ENCODE measurements at regions not wholly inside any gene's neighbourhood (a gene's known extent, or its start where the extent isn't known, plus 50 kb on each side); places are given as distances from the start of the nearest gene placed in this dataset.

DNA sequence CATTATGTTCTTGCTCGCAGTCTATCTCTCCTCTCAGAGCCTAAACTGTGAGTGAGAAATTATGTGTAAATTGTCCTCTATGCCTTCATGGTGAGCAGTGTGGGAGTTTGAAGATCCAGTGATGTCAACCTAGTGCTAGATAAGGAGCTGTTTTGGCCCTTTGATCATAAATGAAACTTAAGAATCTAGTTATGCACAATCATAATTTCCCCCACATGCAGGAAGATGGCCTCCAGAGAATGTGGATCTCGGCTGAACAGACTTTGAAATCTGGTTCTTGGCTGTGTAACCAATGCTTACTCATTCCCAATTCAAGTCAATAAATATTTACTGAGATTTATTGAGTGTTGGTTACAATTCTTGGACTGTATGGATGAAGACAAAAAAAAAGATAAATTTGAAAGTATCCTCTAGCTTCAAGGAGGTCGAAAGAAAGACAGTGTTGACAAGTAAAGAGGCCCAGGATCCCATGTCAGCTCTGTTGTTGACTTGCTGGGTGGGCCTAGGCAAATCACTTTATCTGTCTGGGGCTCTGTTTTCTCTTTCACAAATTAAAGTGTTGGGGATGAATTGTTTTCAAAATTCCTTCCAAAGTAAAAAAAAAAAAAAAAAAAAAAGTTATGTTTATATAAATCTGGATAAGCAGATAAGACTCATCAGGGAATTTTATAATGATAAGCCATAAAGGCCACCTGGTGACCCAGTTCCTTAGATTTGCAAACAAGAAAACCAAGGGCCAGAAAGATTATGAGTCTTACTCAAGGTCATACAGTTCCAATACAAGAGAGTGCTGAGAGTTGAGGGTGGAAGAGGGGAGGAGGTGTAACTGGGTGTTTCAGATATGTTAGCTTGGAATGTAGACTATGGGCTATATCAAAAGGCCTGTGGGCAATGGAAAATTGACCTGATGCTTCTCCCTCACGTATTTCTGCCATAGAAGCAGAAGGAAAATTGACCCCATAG lies 969.9 kb downstream of the KCNMA1 start:
- DNase-seq (ENCODE audit: low spot score in 2 of 2) (no peak), FAIRE-seq (no peak)

GRCh38 chr10:76666891-76667290 lies 970.7 kb downstream of the KCNMA1 start:
- DNase-seq (ENCODE audit: low spot score in 2 of 2) (no peak), FAIRE-seq (no peak)

GRCh38 chr10:76665029-76665428 lies 972.6 kb downstream of the KCNMA1 start:
- DNase-seq (ENCODE audit: low spot score in 2 of 2) (no peak), FAIRE-seq (no peak)

GRCh38 chr10:76657337-76658012 lies 980.1 kb downstream of the KCNMA1 start:
- FAIRE-seq (no peak), DNase-seq (ENCODE audit: low spot score in 2 of 2) (no peak)

DNA sequence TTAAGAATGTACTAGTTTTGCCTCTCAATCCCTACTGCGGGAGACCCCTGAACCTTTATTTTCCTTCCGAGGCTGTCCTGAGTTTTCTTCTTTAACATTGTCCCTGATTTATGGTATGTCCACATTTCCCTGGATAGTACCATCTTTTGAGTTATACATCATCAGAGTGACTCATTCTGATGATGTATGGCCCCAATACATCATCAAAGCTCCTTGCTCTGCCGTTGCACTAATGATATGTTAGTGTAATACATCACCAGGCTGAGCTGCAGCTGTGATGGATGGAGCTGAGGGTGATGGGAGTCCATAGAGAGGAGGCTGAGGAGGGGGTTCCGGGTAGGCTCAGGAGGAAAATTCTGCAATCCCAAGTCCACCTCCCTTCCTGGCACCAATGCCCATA lies 986.5 kb downstream of the KCNMA1 start:
- FAIRE-seq: no peak
- DNase-seq (ENCODE audit: low spot score in 2 of 2): no peak

- DNase-seq (ENCODE audit: low spot score in 2 of 2): no peak
Measured at GRCh38 chr10:76649723-76650127, 987.9 kb downstream of the KCNMA1 start.

GRCh38 chr10:76649254-76649653 lies 988.4 kb downstream of the KCNMA1 start:
- FAIRE-seq: no peak
- no peak for DNase-seq (ENCODE audit: low spot score in 2 of 2)

More at GRCh38 chr10:76649723-76650127, 987.9 kb downstream of the KCNMA1 start:
- FAIRE-seq: no peak

DNA sequence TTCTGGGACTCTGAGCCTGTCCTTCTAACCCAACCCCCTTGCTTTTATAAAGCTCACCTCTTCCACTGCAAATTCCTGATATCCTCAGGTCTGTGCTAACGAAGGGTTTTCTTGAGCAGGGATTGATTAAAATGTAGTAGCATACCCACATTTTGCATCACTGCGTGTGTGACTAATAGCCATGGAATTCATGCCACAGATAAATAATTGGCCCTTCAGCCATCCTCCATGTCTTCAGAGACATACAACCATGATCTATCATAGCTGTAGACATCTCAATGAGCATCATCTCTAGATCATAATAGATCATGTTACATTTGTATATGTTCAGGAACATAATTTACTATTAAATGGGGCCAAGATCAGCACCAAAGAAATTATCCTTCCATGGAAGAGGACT lies 990.3 kb downstream of the KCNMA1 start:
- DNase-seq (ENCODE audit: low spot score in 2 of 2) (no peak), FAIRE-seq (no peak)

DNA sequence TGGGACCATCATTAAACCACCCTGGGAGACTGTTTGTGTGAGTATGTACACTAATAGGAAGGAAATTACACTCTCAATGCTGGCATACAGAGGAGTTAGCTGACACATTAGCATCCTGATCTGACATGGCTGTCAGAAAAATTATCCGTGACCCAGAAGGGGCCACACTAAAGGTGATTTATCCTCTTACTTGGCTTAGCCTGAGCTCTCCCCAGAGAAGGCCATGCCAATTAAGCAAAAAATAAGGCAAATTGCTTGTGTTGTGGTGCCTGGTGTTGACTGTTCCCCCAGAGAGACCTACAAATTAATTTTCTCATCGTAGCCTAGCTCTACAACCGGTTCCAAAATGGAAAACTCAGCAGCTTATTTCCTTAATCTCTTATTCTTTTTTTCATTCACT lies 992.3 kb downstream of the KCNMA1 start:
- DNase-seq (ENCODE audit: low spot score in 2 of 2): no peak
- no peak for FAIRE-seq

DNA sequence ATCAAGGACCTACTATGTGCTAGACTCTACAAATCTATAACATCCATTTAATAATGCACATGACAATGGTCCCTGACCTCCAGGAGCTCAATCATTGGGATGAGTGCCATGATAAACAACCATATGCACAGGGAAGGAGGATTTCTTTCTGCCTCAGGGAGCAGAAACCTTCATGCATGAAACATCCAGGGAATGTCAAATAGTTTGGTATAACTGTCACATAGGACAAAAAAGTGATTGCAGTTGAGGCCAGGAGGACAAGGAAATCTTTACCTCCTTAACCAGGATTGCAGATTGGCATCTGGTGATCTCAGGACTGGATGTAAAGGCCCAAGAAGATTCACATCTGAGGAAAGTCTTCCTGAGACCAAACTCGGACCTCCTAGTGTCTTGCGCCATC lies 993.1 kb downstream of the KCNMA1 start:
- DNase-seq (ENCODE audit: low spot score in 2 of 2) (no peak), FAIRE-seq (no peak)

DNA sequence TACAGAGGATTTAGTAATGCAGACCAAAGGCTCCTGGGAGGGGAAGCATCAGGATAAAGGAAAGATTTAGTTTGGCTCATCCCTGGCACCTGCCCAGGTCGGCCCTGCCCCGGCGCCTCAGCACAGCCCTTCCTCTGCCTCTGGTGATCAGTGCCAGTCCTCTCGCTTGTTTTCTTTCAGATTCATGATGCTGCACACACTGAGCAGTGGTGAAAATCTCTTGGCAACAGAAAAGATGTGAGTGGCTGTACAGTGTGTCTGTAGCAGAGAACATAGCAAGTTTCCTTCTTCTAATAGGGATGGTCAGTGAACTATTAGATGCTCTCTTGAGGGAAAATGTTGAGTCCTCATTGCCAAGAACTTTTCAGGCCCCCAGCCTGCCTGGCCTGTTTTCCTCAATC lies 994.1 kb downstream of the KCNMA1 start:
- no peak for FAIRE-seq
- DNase-seq (ENCODE audit: low spot score in 2 of 2): no peak

- FAIRE-seq (no peak), DNase-seq (ENCODE audit: low spot score in 2 of 2) (no peak)
Measured at GRCh38 chr10:76642358-76642757, 995.2 kb downstream of the KCNMA1 start.

- FAIRE-seq: no peak
Measured at GRCh38 chr10:76641215-76641614, 996.4 kb downstream of the KCNMA1 start.

DNA sequence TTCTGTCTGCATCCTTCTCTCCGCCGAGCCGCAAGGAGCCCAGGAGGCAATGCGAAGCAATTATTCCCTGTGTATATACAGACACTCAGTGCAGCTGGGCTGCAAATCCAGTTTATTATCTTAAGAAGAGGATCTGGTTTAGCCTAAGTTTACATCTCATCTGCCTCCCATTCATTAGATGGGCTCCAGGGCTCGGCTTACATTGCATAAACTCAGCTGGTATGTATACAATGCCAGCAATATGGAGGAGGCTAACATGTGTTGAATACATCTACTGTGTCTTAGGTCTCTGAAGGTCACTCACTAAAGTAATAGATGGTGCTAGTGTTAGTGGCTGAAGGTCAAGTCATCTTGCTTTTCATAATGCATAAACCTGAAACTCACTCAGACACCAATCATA lies 996.8 kb downstream of the KCNMA1 start:
- FAIRE-seq (no peak), DNase-seq (ENCODE audit: low spot score in 2 of 2) (no peak)

More at GRCh38 chr10:76641215-76641614, 996.4 kb downstream of the KCNMA1 start:
- DNase-seq (ENCODE audit: low spot score in 2 of 2): no peak

DNA sequence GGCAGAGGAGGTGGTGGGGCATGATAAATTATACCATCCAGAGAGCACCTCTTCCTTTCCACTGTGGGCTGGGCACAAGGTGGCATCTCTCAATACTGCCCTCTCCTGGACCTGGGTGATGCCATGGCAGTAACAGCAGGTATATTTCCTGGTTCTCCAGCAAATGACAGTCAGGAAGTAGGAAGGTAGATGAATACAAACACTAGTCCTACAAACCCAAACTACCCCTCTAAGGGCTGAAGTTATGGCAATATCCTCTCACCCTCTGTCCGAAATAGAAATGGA lies 1004.9 kb downstream of the KCNMA1 start:
- no peak for FAIRE-seq

GRCh38 chr10:76631884-76632766 lies 1005.5 kb downstream of the KCNMA1 start:
- peak in 1 of 2 donors; percentile 20 for DNase-seq (ENCODE audit: low spot score in 2 of 2)
- no peak for FAIRE-seq

More for the DNA sequence above, 1004.9 kb downstream of the KCNMA1 start:
- DNase-seq (ENCODE audit: low spot score in 2 of 2): no peak

- no peak for FAIRE-seq
- no peak for DNase-seq (ENCODE audit: low spot score in 2 of 2)
Measured at GRCh38 chr10:76631036-76631670, 1006.5 kb downstream of the KCNMA1 start.

DNA sequence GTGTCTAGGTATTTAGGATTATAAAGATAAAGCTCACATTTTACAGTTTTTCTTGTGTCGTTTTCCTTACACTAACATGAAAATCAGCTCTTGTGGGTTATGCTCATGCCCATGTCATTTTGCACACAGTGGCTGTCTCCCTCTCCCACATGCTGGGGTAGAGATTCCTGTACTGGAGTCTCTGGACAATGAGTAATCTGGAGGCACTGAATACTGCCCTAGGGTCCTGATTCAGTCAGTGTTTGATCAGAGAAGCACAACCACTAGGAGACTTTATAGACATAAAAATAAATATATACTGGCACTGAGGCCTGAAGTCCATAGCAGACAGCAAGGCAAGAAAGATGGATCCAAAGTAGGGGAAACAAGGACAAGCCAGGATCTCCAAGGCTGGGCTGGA lies 1008.8 kb downstream of the KCNMA1 start:
- DNase-seq (ENCODE audit: low spot score in 2 of 2) (no peak), FAIRE-seq (no peak)

DNA sequence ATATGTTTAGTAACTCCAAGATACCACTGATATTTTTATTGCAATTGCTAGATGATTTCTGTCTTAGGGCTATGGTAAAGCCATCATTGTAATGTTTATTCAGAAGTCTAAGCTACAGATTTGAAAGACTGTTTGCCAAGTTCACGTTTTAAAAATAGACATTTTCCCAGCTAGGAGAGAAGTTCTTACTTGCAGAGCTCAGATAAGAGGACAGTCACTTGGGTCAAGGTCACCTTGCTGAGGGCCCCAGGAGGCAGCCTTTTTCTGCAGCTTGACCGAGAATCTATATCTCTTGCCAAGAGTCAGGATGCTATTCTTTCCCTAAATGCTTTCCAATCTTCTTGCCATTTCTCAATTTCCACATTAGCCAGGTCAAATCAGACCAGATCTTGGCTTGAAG lies 1011.2 kb downstream of the KCNMA1 start:
- no peak for DNase-seq (ENCODE audit: low spot score in 2 of 2)
- no peak for FAIRE-seq

DNA sequence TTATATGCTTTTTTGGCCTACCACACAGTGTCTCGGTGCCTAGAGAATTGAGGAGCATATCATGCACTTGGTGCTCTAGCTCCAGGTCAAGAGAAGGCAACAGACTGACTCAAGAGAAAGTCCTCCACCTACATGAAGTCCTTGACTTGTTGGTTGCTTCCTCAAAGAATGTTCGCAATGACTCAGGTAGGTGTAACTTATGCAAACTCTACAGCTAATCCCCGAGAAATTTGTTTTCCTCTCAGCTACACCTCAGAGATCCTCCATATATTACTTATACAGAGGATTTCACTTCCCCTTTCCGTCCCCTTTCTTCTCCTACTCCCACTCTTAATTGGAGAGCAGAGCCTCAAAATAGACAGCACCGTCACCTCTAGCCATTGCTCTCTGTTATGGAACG lies 1013.1 kb downstream of the KCNMA1 start:
- FAIRE-seq: no peak

More for the DNA sequence above, 1013.1 kb downstream of the KCNMA1 start:
- DNase-seq (ENCODE audit: low spot score in 2 of 2): no peak
